Occipital lobe (tissue), 1 donor: ENCODE measurements at regions not wholly inside any gene's neighbourhood (a gene's known extent, or its start where the extent isn't known, plus 50 kb on each side); places are given as distances from the start of the nearest gene placed in this dataset.

Experiments
- DNase-seq: peaks from one replicate; lab custom pipeline; 2025; lab: John Stamatoyannopoulos, UW

DNA sequence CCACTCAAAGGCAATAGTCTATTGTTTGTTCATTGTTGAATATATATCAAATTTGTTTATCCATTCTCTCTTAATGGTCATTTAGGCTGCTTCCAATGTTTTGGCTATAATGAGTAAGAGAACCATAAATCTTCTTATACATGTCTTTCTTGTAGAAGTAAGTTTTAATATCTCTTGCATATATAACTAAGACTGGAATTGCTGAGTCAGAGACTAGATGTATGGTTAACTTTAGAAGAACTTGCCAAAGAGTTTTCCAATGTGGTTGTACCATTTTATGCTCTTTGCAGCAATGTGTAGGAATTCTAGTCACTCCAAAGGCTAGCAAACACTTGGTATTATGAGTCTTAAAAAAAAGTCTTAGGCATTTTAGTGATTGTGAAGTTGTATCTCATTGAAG, 610.0 kb upstream of the GCFC2 start:
- DNase-seq: no peak

GRCh38 chr2:76318848-76319360, 608.2 kb upstream of the GCFC2 start:
- no peak for DNase-seq

GRCh38 chr2:76316691-76317090, 606.0 kb upstream of the GCFC2 start:
- no peak for DNase-seq

DNA sequence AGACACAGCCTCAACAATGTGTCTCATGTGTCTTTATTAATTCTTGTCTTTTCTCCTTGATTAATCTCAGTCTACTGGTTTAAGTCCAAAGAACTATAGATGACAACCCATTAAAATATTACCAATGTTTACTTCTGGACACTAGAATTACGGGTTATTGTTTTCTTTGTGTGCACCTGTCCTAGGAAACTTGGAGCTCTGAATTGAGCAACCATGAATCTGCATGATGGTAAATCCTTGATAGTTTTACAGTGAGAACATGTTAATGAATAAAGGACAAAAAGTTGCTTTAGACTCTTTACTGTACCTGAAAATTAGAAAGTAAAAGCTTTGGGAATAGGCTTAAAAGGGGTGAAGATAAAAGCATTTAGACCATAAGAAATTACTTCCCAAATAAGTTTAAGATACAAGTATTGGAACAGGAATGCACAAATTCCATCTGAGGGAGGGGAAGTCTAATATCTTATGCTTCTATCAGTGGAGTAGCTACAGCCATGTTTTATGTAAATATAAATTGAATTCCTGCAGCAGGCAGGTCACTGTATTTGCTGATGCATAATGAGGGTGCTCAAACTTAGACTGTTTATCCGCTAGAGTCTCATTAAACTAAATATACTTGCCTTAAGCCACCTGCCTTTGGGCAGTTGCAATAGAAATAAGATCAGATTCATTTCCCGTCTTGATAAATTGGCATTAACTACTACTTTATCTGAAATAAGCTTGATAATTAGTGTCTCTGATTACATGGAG, 603.7 kb upstream of the GCFC2 start:
- no peak for DNase-seq

- no peak for DNase-seq
These were observed 601.5 kb upstream of the GCFC2 start for GRCh38 chr2:76312236-76312635.

GRCh38 chr2:76311728-76312127, 601.0 kb upstream of the GCFC2 start:
- DNase-seq: no peak

GRCh38 chr2:76310894-76311633, 600.3 kb upstream of the GCFC2 start:
- DNase-seq: no peak

GRCh38 chr2:76307495-76307894, 596.8 kb upstream of the GCFC2 start:
- DNase-seq: no peak

GRCh38 chr2:76298041-76298440, 587.3 kb upstream of the GCFC2 start:
- no peak for DNase-seq

DNA sequence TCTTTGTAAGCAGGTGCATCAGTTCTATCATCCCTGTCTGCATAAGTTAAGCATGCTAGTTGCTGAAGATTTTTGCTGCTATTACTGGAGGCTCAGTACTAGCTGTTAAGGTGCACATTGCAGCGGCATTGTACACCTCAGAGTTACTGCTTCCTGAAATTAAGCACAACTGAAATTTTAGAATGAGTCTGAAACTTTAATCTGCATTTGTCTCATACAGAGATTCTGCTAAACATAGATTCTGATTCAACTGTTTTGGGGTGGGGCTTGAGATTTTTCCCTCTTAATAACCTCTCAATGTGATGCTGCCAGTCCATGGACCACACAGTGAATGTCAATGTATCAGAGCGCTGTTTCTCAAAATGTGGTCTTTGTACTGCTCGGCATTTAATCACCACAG, 585.7 kb upstream of the GCFC2 start:
- no peak for DNase-seq

- no peak for DNase-seq
These were observed 585.0 kb upstream of the GCFC2 start for GRCh38 chr2:76295762-76296161.

DNA sequence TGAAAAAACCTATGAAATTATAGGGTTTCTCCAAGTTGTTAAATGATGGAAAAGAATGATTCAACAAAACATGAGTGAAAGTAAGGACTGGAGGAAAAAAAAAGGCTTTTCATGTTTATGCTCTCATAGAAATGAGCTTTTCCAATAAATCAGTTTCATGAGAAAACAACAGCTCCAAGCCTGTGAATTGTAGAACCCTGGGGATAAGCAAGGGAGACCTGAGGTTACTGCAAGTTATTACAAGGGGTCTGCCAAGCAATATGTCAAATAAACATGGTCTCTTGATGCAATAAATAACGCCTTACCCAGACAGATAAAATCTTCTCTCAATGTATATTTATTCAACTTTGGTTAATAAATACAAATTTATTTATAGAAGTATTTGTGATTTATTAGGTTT, 577.9 kb upstream of the GCFC2 start:
- DNase-seq: no peak

- no peak for DNase-seq
These were observed 577.4 kb upstream of the GCFC2 start for GRCh38 chr2:76288146-76288545.

- DNase-seq: no peak
These were observed 572.6 kb upstream of the GCFC2 start for GRCh38 chr2:76283350-76283749.

- no peak for DNase-seq
These were observed 570.6 kb upstream of the GCFC2 start for GRCh38 chr2:76281156-76281841.

DNA sequence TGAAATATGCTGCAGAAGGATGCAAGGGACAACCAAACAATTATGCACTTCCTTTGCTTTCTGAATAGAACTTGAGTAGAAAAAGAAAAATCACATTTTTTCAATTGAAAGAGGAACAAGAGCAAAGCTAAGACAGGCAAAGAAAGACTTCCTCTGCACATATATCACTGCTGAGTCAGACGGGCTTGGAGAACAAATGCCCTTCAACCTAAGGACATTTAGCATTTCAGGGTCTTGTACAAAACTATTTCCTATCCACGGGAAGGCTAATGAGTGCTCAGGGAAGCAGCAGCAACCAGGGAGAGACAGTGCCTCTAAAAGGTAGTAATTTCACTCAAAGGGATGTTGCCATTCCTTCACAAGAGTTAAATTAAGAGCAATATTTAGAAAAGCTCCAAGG, 570.0 kb upstream of the GCFC2 start:
- no peak for DNase-seq

- no peak for DNase-seq
These were observed 568.4 kb upstream of the GCFC2 start for GRCh38 chr2:76279142-76279541.

DNA sequence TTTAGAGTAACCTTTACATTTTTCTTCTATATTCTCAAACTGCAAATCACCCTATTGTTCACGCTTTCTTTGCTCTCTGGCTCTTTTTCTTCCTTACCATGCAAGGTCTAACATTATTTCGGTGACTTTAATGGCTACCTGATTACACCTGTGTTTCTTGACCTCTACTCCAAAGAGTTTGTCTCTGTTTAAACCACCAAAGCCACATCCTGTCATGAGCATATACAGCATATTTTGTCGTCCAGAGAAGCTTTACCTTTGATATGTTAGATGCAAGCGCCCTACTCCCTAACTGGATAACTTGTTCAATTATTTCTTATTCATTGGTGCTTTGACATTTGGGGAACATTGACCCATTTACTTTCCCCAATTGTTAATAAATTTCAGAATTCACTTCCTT, 565.1 kb upstream of the GCFC2 start:
- DNase-seq: no peak

GRCh38 chr2:76274676-76275075, 564.0 kb upstream of the GCFC2 start:
- no peak for DNase-seq

DNA sequence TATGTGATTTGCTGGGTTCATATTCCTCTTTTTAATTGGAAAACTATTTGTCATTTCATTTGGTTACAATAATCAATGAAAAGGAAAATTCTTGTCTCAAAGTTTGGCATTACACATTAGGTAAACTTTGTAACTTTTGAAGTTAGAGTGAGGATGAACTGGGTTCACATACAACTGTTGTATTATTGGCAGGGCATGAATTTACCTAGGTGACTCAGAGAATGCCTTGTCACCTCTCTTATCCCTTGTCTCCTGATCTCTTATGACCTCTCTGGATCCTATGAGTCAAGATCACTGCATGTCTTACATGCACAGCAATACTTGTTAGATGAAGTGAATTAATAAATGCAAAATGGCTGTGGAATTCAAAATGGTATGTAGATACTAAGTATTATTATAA, 563.4 kb upstream of the GCFC2 start:
- DNase-seq: no peak

DNA sequence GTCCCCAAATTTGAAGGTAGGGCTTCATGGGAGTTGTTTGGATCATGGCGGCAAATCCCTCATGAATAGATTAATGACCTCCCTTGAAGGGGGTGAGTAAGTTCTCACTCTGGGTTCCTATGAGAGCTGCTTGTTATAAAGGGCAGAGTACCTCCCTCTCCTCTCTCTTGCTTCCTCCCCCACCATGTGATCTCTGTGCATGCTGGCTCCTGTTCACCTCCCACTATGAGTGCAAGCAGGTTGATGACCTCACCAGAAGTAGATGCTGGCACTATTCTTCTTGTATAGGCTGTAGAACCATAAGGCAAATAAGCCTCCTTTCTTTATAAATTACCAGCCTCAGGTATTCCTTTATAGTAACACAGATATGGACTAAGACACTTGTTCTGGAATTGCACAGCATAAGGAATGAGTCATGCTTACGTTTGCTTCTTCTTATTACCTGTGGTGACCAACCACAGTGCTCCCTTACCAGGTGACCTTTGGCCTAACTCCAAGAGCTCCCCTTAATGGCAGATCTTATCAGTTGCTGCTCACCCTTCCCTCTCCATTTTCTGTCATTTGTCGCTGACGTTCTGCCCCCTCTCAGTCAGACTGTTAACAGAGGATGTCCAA, 559.5 kb upstream of the GCFC2 start:
- DNase-seq: no peak
